ENCODE measurements at regions not wholly inside any gene's neighbourhood (a gene's known extent, or its start where the extent isn't known, plus 50 kb on each side); places are given as distances from the start of the nearest gene placed in this dataset.

- peak; percentile 18 for DNase-seq (ENCODE audit: low read depth)
- TF ChIP-seq CTCF (IDR thresholded peaks at IDR 0.05; ENCODE audit: low read length, missing control alignments): peak; percentile 7
- H3K4me3 ChIP-seq (replicated peaks; ENCODE audit: low read depth, low read length): no peak overlapping the region
These were observed 64.8 kb upstream of the POU3F2 start for GRCh38 chr6:98769546-98769945.

- no peak for TF ChIP-seq CTCF (IDR thresholded peaks at IDR 0.05; ENCODE audit: low read length, missing control alignments)
- DNase-seq (ENCODE audit: low read depth): no peak
- no peak overlapping the region for H3K4me3 ChIP-seq (replicated peaks; ENCODE audit: low read depth, low read length)
These were observed 59.2 kb upstream of the POU3F2 start for GRCh38 chr6:98775205-98775604.

- no peak for DNase-seq (ENCODE audit: low read depth)
- TF ChIP-seq CTCF (IDR thresholded peaks at IDR 0.05; ENCODE audit: low read length, missing control alignments): no peak
- no peak overlapping the region for H3K4me3 ChIP-seq (replicated peaks; ENCODE audit: low read depth, low read length)
These were observed 56.6 kb upstream of the POU3F2 start for GRCh38 chr6:98777762-98778161.

- no peak overlapping the region for H3K4me3 ChIP-seq (replicated peaks; ENCODE audit: low read depth, low read length)
- no peak for TF ChIP-seq CTCF (IDR thresholded peaks at IDR 0.05; ENCODE audit: low read length, missing control alignments)
- no peak for DNase-seq (ENCODE audit: low read depth)
These were observed 54.8 kb upstream of the POU3F2 start for GRCh38 chr6:98779618-98780017.

- no peak for DNase-seq (ENCODE audit: low read depth)
- no peak for TF ChIP-seq CTCF (IDR thresholded peaks at IDR 0.05; ENCODE audit: low read length, missing control alignments)
- H3K4me3 ChIP-seq (replicated peaks; ENCODE audit: low read depth, low read length): no peak overlapping the region
These were observed 51.6 kb upstream of the POU3F2 start for GRCh38 chr6:98782772-98783171.

GRCh38 chr6:98783578-98783977 is 50.8 kb upstream of the POU3F2 start:
- no peak for DNase-seq (ENCODE audit: low read depth)
- no peak for TF ChIP-seq CTCF (IDR thresholded peaks at IDR 0.05; ENCODE audit: low read length, missing control alignments)
- no peak overlapping the region for H3K4me3 ChIP-seq (replicated peaks; ENCODE audit: low read depth, low read length)
